Trophoblast cell (in vitro differentiated cells and primary cell): ENCODE measurements at regions not wholly inside any gene's neighbourhood (a gene's known extent, or its start where the extent isn't known, plus 50 kb on each side); places are given as distances from the start of the nearest gene placed in this dataset.

ENCODE experiments used
- DNase-seq, 2 donors: peaks; one replicate each; pipeline ENCODE4 v3.0.0-alpha.2; 2016
- H2AFZ ChIP-seq: 2 replicates; pipeline ENCODE4 v1.6.1; 2013; ENCODE audit warnings: low read length, moderate library complexity, mild to moderate bottlenecking; ENCODE audit not compliant: insufficient read depth, poor library complexity
- H2AK5ac ChIP-seq: 2 replicates; pipeline ENCODE4 v1.6.1; 2013; ENCODE audit warnings: mild to moderate bottlenecking, low read length
- H2BK120ac ChIP-seq: 2 replicates; pipeline ENCODE4 v1.6.1; 2013; ENCODE audit warnings: low read length, mild to moderate bottlenecking, moderate library complexity; ENCODE audit not compliant: insufficient read depth, poor library complexity
- H2BK12ac ChIP-seq: 2 replicates; pipeline ENCODE4 v1.6.1; 2013; ENCODE audit warnings: mild to moderate bottlenecking, low read length, moderate library complexity
- H2BK5ac ChIP-seq: 2 replicates; pipeline ENCODE4 v1.6.1; 2013; ENCODE audit warnings: low read length, low read depth, moderate library complexity, mild to moderate bottlenecking; ENCODE audit not compliant: poor library complexity
- H3K14ac ChIP-seq: 2 replicates; pipeline ENCODE4 v1.6.1; 2013; ENCODE audit warnings: mild to moderate bottlenecking, low read length
- H3K18ac ChIP-seq: 2 replicates; pipeline ENCODE4 v1.6.1; 2013; ENCODE audit warnings: mild to moderate bottlenecking, low read length
- H3K23ac ChIP-seq: 2 replicates; pipeline ENCODE4 v1.6.1; 2013; ENCODE audit warnings: low read length
- H3K27ac ChIP-seq: 2 replicates; pipeline ENCODE4 v1.5.1; 2013; ENCODE audit warnings: low read depth, mild to moderate bottlenecking, inconsistent platforms, low read length, moderate library complexity
- H3K27me3 ChIP-seq: 2 replicates; pipeline ENCODE4 v1.6.1; 2013; ENCODE audit warnings: inconsistent platforms, mild to moderate bottlenecking, low read length, moderate library complexity; ENCODE audit not compliant: insufficient read depth
- H3K36me3 ChIP-seq, 2 experiments: 1 replicate in 1 of 2; 2 replicates in 1 of 2; pipeline ENCODE4 v1.6.1; 2013; ENCODE audit warnings: low read length in 2 of 2, mild to moderate bottlenecking in 2 of 2, moderate library complexity in 1 of 2; ENCODE audit not compliant: insufficient read depth in 2 of 2, control insufficient read depth in 1 of 2
- H3K4ac ChIP-seq: 2 replicates; pipeline ENCODE4 v1.6.1; 2013; ENCODE audit warnings: low read depth, mild to moderate bottlenecking, low read length, moderate library complexity
- H3K4me1 ChIP-seq, 2 experiments: 1 replicate in 1 of 2; 2 replicates in 1 of 2; pipeline ENCODE4 v1.6.1; 2013; ENCODE audit warnings: low read length in 2 of 2, mild to moderate bottlenecking in 2 of 2, moderate library complexity in 1 of 2; ENCODE audit not compliant: insufficient read depth in 2 of 2, control insufficient read depth in 1 of 2
- H3K4me2 ChIP-seq: 2 replicates; pipeline ENCODE4 v1.6.1; 2013; ENCODE audit warnings: inconsistent platforms, mild to moderate bottlenecking, low read length, moderate library complexity
- H3K4me3 ChIP-seq: 2 replicates; pipeline ENCODE4 v1.5.1; 2013; ENCODE audit warnings: mild to moderate bottlenecking, low read depth, low read length, inconsistent platforms
- H3K79me1 ChIP-seq: one replicate; pipeline ENCODE4 v1.6.1; 2013; ENCODE audit warnings: low read length
- H3K79me2 ChIP-seq: 2 replicates; pipeline ENCODE4 v1.6.1; 2013; ENCODE audit warnings: low read length, mild to moderate bottlenecking; ENCODE audit not compliant: control insufficient read depth, insufficient read depth, poor library complexity
- H3K9ac ChIP-seq: 2 replicates; pipeline ENCODE4 v1.6.1; 2013; ENCODE audit warnings: mild to moderate bottlenecking, low read length
- H3K9me3 ChIP-seq: 2 replicates; pipeline ENCODE4 v1.6.1; 2013; ENCODE audit warnings: low read depth, mild to moderate bottlenecking, control low read depth, inconsistent platforms, low read length; ENCODE audit not compliant: insufficient read depth
- H4K12ac ChIP-seq: 2 replicates; pipeline ENCODE4 v1.6.1; 2013; ENCODE audit warnings: low read depth, mild to moderate bottlenecking, low read length, moderate library complexity
- H4K8ac ChIP-seq: 2 replicates; pipeline ENCODE4 v1.6.1; 2013; ENCODE audit warnings: low read depth, mild to moderate bottlenecking, low read length, moderate library complexity
- H4K91ac ChIP-seq: one replicate; pipeline ENCODE4 v1.6.1; 2013; ENCODE audit warnings: low read depth, mild to moderate bottlenecking, low read length, moderate library complexity
- WGBS: extraction: QIAGEN DNeasy Blood & Tissue Kit; methylation state at CpG from one replicate; pipeline ENCODE4 v1.1.7; 2013; ENCODE audit warnings: missing lambda C conversion rate; ENCODE audit not compliant: insufficient read length, insufficient coverage; ENCODE audit errors: extremely low coverage; 5-methylcytosine and 5-hydroxymethylcytosine counted together

- Histone ChIP-seq H4K12ac (no peak overlapping the region), H3K14ac (peak overlapping the region; percentile 6), H3K4me3 (no peak overlapping the region), H4K8ac (peak overlapping the region; percentile 27), H3K79me2 (peaks cover 5% of the 10 kb centered on the region), H3K27me3 (no peaks in the 10 kb centered on the region), H3K79me1 (peaks cover 61% of the 10 kb centered on the region), H3K4me1 (peaks cover 27 to 39% of the 10 kb centered on the region in 2 experiments), H4K91ac (peak overlapping the region; percentile 87), H3K4ac (no peak overlapping the region), H2AFZ (no peak overlapping the region), H2BK120ac (peak overlapping the region; percentile 80), H3K9me3 (no peaks in the 10 kb centered on the region), H3K27ac (peak overlapping the region; percentile 92), H3K36me3 (no peaks in the 10 kb centered on the region), H2BK5ac (peak overlapping the region; percentile 15), H2AK5ac (no peak overlapping the region), H3K9ac (no peak overlapping the region), H3K23ac (no peak overlapping the region), H2BK12ac (peak overlapping the region; percentile 78), H3K18ac (no peak overlapping the region), H3K4me2 (no peak overlapping the region)
- DNase-seq: no peak
- WGBS: no CpG with 5 or more reads among the region's 10 CpGs
These were observed 254.8 kb downstream of the MSRB3 start for GRCh38 chr12:65533177-65533883.

GRCh38 chr12:65534238-65534841 is 255.9 kb downstream of the MSRB3 start:
- peaks cover 27 to 39% of the 10 kb centered on the region in 2 experiments for H3K4me1 ChIP-seq
- peak overlapping the region; percentile 86 for H2BK120ac ChIP-seq
- H4K12ac ChIP-seq: no peak overlapping the region
- peak overlapping the region; percentile 85 for H3K14ac ChIP-seq
- peak overlapping the region; percentile 82 for H2BK5ac ChIP-seq
- WGBS: no CpG with 5 or more reads among the region's 8 CpGs
- no peak overlapping the region for H3K9ac ChIP-seq
- H3K4me2 ChIP-seq: peak overlapping the region; percentile 17
- DNase-seq: no peak
- peak overlapping the region; percentile 56 for H3K4ac ChIP-seq
- H2BK12ac ChIP-seq: peak overlapping the region; percentile 83
- no peaks in the 10 kb centered on the region for H3K36me3 ChIP-seq
- peak overlapping the region; percentile 21 for H3K18ac ChIP-seq
- peak overlapping the region; percentile 87 for H4K91ac ChIP-seq
- H3K27ac ChIP-seq: peak overlapping the region; percentile 92
- H3K4me3 ChIP-seq: no peak overlapping the region
- peaks cover 57% of the 10 kb centered on the region for H3K79me1 ChIP-seq
- H3K79me2 ChIP-seq: peaks cover 5% of the 10 kb centered on the region
- H2AFZ ChIP-seq: peak overlapping the region; percentile 13
- H4K8ac ChIP-seq: peak overlapping the region; percentile 54
- H3K9me3 ChIP-seq: no peaks in the 10 kb centered on the region
- peak overlapping the region; percentile 6 for H2AK5ac ChIP-seq
- H3K23ac ChIP-seq: no peak overlapping the region
- H3K27me3 ChIP-seq: no peaks in the 10 kb centered on the region

- H3K79me2 ChIP-seq: peaks cover 5% of the 10 kb centered on the region
- peak overlapping the region; percentile 96 for H2AK5ac ChIP-seq
- H2BK5ac ChIP-seq: peak overlapping the region; percentile 12
- H2BK12ac ChIP-seq: peak overlapping the region; percentile 91
- H3K4ac ChIP-seq: no peak overlapping the region
- H4K91ac ChIP-seq: peak overlapping the region; percentile 83
- H2AFZ ChIP-seq: no peak overlapping the region
- H3K18ac ChIP-seq: peak overlapping the region; percentile 3
- no peak overlapping the region for H3K4me2 ChIP-seq
- H3K14ac ChIP-seq: peak overlapping the region; percentile 7
- no peak overlapping the region for H3K4me3 ChIP-seq
- peak overlapping the region; percentile 35 for H2BK120ac ChIP-seq
- H3K36me3 ChIP-seq: peaks cover 0 to 2% of the 10 kb centered on the region in 2 experiments
- H3K27ac ChIP-seq: peak overlapping the region; percentile 49
- H3K9ac ChIP-seq: no peak overlapping the region
- H4K12ac ChIP-seq: no peak overlapping the region
- H3K79me1 ChIP-seq: peaks cover 46% of the 10 kb centered on the region
- peak overlapping the region; percentile 9 for H4K8ac ChIP-seq
- no peaks in the 10 kb centered on the region for H3K27me3 ChIP-seq
- peaks cover 2% of the 10 kb centered on the region for H3K9me3 ChIP-seq
- WGBS: no CpG with 5 or more reads among the region's 2 CpGs
- H3K23ac ChIP-seq: no peak overlapping the region
- H3K4me1 ChIP-seq: peaks cover 17 to 33% of the 10 kb centered on the region in 2 experiments
- DNase-seq: no peak
These were observed 257.5 kb downstream of the MSRB3 start for GRCh38 chr12:65535946-65536345.

GRCh38 chr12:65536351-65536750 is 257.9 kb downstream of the MSRB3 start:
- H2AFZ ChIP-seq: no peak overlapping the region
- H2BK12ac ChIP-seq: peak overlapping the region; percentile 91
- H4K91ac ChIP-seq: peak overlapping the region; percentile 83
- peaks cover 44% of the 10 kb centered on the region for H3K79me1 ChIP-seq
- no peak overlapping the region for H3K4me2 ChIP-seq
- H3K36me3 ChIP-seq: peaks cover 0 to 2% of the 10 kb centered on the region in 2 experiments
- H3K4ac ChIP-seq: no peak overlapping the region
- H3K4me3 ChIP-seq: no peak overlapping the region
- no peak overlapping the region for H3K9ac ChIP-seq
- H2BK120ac ChIP-seq: peak overlapping the region; percentile 35
- no peak overlapping the region for H3K14ac ChIP-seq
- no peak overlapping the region for H3K23ac ChIP-seq
- peak overlapping the region; percentile 96 for H2AK5ac ChIP-seq
- peaks cover 17 to 32% of the 10 kb centered on the region in 2 experiments for H3K4me1 ChIP-seq
- H2BK5ac ChIP-seq: peak overlapping the region; percentile 12
- H3K9me3 ChIP-seq: peaks cover 2% of the 10 kb centered on the region
- peak overlapping the region; percentile 49 for H3K27ac ChIP-seq
- WGBS: no CpG with 5 or more reads among the region's 3 CpGs
- H3K79me2 ChIP-seq: peaks cover 5% of the 10 kb centered on the region
- H3K18ac ChIP-seq: no peak overlapping the region
- no peak for DNase-seq
- no peaks in the 10 kb centered on the region for H3K27me3 ChIP-seq
- H4K12ac ChIP-seq: no peak overlapping the region
- H4K8ac ChIP-seq: peak overlapping the region; percentile 9
